RPMI8226 (cell line): ENCODE measurements at regions not wholly inside any gene's neighbourhood (a gene's known extent, or its start where the extent isn't known, plus 50 kb on each side); places are given as distances from the start of the nearest gene placed in this dataset.
"Not testable (repeated sequence)": the region's sequence is repeated elsewhere in the genome, so short reads cannot be mapped to it uniquely, and the experiment has no call there.

ENCODE experiments used
- DNase-seq: peaks from one replicate; pipeline ENCODE4 v3.0.0-alpha.2; 2015

DNA sequence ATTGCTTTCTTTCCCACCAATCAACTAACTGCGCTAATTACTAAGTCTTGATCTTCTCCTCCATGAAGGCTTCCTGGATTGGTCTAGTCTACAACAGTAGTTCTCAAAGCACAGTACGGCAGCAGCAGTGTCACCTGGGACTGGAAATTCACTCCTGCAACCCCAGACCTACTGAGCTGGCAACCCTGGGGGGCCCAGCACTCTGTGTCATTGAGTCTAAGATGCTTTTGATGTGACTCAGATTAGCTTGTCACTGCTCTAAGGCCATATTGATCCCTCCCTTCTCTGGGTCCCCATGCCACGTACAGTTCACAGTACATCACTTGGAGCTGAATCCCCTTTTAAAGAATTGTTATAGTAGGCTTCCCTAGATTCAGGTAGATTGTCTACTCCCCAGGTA, 65.7 kb upstream of the KMT2C start:
- DNase-seq: no peak

DNA sequence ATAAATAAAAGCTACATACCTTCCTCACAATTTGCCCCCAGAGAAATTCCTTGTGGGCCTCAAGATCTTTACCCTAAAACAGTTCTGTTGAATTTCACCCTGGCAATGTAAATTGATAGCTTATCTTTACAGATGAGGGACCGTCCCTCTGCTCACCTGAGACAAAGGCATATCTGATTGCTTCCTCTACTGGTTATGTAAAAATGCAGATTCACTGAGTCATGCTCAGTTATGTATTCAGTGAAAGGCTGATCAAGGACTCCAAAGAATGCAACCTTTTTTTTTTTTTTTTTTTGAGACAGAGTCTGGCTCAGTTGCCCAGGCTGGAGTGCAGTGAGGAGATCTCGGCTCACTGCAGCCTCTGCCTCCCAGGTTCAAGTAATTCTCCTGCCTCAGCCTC, 64.2 kb upstream of the KMT2C start:
- DNase-seq: not testable (repeated sequence)

DNA sequence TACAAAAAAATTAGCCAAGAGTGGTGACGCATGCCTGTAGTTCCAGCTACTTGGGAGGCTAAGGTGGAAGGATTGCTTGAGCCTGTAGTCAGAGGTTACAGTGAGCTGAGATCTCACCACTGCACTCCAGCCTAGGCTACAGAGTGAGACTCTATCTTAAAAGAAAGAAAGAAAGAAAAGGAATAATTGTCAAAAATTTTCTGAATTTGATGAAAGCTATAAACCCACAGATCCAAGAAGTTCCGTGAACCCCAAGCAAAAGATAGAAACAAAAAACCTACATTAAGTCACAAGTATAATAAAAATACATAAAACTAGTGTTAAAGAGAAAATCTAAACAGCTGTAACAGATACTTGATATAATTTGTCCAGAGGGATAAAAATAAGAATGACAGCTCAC, 60.1 kb upstream of the KMT2C start:
- no peak for DNase-seq

DNA sequence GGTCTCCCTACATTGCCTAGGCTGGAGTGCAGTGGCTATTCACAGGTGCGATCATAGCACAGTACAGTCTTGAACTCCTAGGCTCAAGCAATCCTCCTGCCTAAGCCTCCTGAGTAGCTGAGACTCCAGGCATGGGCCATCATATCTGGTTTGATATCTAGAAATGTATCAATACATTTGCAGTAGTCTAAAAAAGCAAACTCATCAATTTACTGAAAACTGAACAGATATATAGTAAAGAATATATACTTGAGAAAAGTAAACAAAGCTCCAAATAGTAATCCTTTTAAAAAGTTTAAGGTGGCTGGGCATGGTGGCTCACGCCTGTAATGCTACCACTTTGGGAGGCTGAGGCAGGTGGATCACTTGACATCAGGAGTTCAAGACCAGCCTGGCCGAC, 57.1 kb upstream of the KMT2C start:
- DNase-seq: no peak

DNA sequence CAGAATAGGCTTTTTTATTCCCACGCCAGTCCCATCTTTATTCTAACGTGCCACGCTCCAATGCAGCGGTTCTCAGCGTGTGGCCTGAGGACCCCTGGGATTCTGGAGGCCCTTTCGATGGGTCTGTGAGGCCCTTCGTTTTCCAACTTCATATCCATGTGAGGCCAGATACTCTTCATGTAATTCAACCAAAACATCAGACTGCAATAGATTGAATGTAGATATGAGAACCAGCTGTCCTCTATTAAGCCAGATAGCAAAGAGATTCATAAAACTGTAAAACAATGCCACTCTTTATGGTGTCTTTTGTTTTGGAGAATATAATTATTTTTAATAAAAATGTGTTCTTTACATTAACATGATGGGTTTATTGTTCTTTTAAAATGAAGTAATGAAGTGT, 53.2 kb upstream of the KMT2C start:
- no peak for DNase-seq

DNA sequence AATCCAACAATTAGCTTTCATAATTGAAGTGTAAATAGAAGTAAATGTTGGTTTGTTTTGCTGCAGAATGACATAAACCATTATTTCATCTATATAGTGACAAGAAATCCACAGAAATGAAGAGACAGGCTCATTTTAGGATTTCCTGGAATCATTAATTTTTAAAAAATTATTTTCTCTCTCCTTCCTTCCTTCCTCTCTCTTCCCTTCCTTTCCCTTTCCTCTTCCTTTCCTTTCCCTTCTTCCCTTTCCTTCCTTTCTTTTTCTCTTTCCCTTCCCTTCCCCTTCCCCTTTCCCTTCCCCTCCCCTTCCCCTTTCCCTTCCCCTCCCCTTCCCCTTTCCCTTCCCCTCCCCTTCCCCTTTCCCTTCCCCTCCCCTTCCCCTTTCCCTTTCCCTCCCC, 51.2 kb upstream of the KMT2C start:
- DNase-seq: no peak

DNA sequence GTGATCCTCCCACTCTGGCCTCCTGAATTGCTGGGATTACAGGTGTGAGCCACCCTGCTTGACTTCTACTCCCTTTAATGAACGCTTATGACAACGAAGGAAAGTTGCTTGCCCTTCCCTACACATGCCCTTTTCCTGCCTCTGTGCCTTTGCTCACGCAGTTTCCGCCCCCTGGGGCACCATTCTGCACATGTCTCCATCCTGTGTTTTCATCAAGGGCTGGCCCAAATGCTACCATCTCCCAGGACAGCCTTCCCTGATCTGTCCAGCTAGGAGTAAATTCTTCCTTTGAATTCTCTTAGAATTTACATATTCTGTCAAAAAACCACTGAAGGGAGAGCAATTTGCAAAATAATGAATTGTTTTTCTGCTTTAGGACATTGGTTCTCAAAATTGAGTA, 50.0 kb upstream of the KMT2C start:
- DNase-seq: no peak
